HG03064 (cell line): ENCODE measurements at regions not wholly inside any gene's neighbourhood (a gene's known extent, or its start where the extent isn't known, plus 50 kb on each side); places are given as distances from the start of the nearest gene placed in this dataset.

ENCODE experiments used
- ATAC-seq: cut with Tn5 transposase; IDR thresholded peaks from one replicate; pipeline ENCODE4 v1.9.1; 2021; ENCODE audit warnings: low read depth; ENCODE audit not compliant: unreplicated experiment

- no peak for ATAC-seq
Measured at GRCh38 chr4:38230121-38230801, 270.1 kb downstream of the PTTG2 start.

DNA sequence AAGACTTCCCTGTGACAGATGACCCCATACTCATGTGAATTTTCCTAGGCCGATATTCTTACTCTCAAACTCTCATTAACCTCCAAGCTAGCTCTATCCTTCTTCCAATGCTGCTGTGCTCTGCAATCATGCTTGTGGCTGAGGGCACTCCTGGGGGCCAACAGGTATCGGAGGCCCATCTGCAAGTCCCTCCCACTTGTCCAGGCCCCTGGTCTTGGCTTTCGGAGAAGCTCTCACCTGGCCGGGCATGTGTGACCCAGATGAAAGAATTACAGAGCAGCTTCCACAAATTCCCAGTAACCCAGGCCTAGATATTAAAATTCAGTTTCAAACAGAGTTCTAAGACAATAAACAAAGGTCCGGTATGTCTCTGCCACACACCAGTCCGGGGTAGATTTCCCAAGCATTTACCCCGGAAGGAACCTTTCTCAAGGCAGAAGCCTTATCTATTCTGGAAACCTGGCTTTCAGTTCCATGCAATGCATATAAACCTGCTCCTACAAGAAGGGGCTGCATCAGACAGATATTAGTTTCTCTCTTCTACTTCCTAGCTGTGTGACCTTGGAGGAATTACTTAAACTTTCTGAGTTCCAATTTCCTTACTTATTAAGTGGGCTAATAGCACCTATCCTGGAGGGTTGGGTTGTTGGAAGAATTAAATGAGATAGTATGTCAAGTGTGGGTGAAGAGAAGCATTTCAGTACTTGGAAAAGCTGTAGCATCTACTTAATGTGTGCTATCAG lies 270.8 kb downstream of the PTTG2 start:
- ATAC-seq, result no peak

DNA sequence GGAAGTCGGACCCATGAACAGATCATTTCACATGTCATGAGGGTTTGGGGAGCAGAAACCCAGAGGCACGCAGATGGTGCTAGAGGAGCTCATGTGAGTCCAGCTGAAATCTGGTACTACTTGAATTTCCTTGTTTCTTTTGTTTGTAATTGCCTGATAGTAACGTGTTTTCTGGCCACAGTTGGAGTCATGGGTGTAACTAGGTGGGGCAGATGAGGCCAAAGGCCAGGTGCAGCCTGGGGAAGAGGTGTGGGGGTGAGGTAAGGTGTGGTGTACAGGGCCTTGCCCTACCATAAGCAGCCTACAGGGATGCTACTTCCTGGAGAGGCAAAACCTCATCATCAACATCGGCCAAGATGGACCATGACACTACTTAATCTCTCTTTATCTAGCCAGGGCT lies 271.4 kb downstream of the PTTG2 start:
- no peak for ATAC-seq

GRCh38 chr4:38232741-38233140 lies 272.5 kb downstream of the PTTG2 start:
- no peak for ATAC-seq

DNA sequence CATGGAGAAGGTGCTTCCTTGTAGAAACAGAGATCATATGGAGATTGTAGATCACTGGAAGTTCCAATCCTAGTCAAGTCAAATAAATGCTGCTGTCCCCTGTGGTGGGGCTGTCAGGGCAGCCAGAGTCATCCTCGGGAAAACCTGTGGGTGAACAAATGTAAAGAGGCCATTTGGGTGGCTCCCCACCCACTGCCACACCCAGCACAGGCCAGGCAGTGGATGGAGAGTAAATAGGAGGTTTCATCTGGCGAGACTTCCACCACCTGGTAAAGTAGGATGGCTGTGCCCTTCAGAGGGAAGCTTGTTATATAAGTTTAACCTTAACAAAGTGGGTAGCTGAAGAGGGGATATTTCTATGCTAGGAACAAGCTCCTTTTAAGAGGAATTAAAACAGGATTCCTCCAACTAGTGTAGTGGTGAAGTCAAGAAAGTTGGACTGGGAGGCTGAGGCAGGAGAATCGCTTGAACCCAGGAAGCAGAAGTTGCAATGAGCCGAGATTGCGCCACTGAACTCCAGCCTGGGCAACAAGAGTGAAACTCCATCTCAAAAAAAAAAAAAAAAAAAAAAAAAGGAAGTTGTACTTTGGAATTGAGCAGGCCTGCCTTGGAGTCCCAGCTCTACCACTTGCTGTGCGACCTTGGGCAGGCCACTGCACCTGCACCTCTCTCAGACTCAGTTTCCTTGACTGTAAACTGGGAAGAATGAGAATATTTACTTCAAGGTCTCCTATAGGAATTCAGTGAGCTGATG lies 273.7 kb downstream of the PTTG2 start:
- ATAC-seq, result no peak

DNA sequence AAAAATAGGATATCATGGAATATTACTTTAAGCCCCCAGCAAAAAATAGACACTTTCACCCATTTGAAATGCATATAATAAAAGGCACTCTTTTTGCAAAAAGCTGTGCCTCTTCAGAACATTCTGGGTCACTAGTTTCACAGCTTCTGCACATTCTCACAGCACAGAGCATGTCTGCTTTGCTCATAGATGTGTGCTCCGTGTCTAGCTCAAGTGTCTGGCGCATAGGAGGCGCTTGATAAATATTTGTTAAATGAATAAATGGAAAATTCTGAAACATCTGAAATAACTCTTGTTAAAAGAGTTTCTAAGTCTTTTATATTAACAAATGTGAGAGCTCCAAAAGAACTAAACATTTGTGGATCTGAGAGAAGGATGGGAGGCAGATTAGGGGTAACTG lies 275.2 kb downstream of the PTTG2 start:
- ATAC-seq, result no peak

GRCh38 chr4:38236003-38236402 lies 275.8 kb downstream of the PTTG2 start:
- ATAC-seq, result no peak

GRCh38 chr4:38236503-38236902 lies 276.3 kb downstream of the PTTG2 start:
- ATAC-seq, result no peak

DNA sequence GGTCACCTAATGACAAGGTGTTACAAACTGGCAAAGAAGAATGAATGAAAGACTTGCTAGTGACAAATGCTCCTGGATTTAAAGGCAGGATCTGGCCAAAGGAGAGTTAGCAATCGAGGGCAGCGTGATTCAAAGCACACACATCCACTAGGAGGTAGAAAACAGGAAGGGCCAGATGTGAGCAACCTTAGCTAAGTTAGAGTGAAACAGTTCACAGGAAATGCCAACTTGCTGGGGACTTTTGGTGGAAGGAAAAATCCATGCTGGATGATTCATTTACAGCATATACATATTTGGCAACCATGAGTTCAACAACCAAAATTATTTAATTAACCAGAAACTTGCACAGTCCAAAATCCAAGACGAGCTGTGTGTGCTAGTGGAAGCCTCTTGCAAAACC lies 276.9 kb downstream of the PTTG2 start:
- no peak for ATAC-seq

GRCh38 chr4:38241541-38241940 lies 281.3 kb downstream of the PTTG2 start:
- ATAC-seq, result no peak

DNA sequence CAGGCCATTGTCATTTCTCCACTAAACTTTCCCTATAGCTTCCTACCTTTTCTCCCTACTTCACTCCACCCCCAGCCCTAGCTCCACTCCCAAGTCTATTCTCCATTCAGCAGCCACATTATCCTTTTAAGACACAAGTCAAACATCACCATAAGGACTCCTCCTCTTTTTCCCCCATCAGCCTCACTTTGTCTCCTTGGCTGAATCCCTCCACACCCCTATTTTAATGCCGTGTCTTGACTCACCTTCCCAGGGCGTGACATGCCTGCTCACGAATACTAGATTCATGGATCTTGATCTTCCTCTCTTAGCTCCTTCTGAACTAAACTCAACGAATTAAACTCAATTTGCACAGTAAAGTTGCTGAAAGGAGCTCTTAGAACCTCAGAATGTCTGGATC lies 281.9 kb downstream of the PTTG2 start:
- no peak for ATAC-seq

DNA sequence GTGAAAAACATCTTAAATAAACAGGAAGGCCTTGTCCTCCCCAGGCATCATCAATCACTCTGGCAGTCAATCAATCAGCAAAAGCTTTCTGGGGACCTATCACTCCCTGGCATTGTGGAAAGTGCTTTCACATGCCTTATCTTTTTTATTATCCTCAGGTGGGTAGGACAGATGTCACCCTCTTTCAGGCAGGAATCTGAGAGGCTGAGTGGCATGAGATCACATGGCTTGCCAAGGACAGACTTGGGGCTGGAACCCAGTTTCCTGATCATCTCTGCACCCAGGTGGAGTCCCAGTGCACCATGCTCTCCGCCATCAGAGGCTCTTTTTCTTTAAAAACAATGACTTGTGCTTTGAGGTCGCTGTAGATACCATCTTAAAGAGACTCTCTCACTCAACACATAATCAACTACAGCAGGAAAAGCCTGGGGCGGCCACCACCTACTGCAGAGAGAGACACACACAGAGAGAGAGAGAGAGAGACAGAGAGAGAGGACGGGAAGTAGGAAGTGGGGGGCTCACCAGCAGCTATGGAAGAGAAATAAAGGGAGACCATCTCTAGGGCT lies 282.7 kb downstream of the PTTG2 start:
- no peak for ATAC-seq

- ATAC-seq, result no peak
Measured at GRCh38 chr4:38243388-38244053, 283.3 kb downstream of the PTTG2 start.

DNA sequence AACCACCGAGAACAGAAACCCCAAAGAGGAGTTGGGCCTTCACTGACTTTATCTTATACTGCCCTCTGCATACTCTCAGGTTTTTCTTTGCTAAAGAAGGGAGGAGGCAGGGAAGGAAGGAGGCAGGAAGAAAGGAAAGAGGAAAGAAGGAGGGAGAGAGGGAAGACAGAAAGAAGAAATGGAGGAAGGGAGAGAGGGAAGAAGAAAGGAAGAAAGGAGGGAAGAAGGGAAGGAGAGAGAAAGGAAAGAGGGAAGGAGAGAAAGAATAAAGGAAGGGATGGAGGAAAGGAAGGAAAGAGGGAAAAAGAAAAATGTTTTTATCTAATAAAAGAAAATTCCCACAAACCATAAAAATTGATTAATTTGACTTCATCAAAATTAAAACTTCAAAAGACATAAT lies 294.6 kb downstream of the PTTG2 start:
- ATAC-seq, result no peak

GRCh38 chr4:38255572-38255971 lies 295.4 kb downstream of the PTTG2 start:
- ATAC-seq, result no peak

DNA sequence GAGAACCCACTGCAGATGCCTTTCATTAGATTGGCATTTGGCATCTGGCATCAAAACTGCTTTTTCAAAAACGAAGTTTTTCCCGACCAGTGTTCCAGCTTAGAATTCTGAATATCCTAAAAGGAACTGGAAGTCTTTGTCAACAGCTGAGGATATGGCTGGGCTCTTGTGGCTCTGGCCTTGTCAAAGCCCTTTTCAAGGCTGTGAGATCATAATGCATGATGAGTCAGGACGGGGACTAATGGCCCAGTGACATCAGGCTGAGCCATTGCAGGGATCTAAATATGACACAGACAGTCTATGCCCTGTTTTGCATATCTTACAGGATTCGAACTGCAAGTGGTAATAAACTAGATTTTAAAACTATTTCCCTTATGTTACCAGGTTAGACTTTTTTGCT lies 306.4 kb downstream of the PTTG2 start:
- no peak for ATAC-seq

DNA sequence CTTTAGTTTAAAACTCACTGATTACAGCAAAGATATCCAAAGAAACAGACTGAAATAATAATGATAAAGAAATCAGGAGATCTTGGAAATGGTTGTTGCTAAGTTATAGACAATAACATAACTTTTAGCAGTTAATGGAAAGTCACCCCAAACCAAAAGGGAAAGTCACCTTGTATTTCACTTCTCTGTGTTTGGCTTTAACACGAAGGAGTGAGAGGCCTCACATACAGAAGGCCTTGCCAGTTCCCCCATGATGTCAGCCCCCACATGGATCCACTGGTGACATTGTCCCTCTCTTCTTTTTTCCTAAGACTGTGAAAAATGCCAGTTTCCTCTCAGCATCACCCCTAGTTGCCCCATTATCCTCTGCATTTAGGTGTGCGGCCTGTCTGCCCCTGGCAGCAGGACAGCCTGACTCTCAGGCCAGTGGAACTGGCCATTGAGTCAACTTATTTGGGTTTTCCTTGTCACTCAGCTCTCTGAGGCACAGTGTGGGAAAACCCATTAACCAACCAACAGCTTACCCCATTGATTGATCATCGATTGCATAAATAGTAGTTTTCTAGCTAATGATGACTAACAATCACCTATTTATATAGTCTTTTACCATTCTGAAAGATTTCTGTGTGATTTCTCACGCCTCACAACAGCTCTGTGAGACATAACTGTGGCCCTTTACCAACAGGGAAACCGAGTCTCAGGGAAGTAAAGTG lies 308.1 kb downstream of the PTTG2 start:
- no peak for ATAC-seq

DNA sequence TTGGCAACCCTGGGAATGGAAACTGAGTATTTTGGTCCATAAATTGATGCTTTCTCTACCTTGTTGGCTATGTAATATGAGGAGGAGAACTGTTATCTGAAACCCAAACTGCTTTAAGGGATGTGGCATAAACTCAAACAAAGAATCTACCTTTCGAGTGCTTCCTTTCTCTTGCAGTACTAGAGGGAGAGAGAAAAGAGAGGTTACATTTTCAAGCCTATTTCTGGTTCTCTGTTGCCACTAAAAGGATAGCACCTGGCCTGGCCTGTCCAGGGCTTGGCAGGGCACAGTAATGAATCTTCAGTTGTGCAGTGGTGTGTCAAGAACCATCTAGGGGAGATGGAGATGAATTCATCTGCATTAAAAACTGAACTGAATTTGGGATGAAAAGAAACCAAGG lies 308.6 kb downstream of the PTTG2 start:
- no peak for ATAC-seq

GRCh38 chr4:38273407-38273806 lies 313.2 kb downstream of the PTTG2 start:
- no peak for ATAC-seq
